Coronary artery (tissue), 2 donors: ENCODE measurements at regions not wholly inside any gene's neighbourhood (a gene's known extent, or its start where the extent isn't known, plus 50 kb on each side); places are given as distances from the start of the nearest gene placed in this dataset.

ENCODE experiments used
- DNase-seq: peaks from one replicate; pipeline ENCODE4 v3.0.0-alpha.2; 2017; ENCODE audit warnings: low spot score
- H3K27ac ChIP-seq, 2 donors: fragments of 200-600 bp; sonication (generic); one replicate each; pipeline ENCODE4 v1.5.1; 2016 to 2019
- H3K4me3 ChIP-seq: fragments of 200-600 bp; sonication (generic); 2 replicates; pipeline ENCODE4 v1.5.1; 2016; ENCODE audit warnings: mild to moderate bottlenecking, moderate library complexity
- CTCF ChIP-seq: fragments of 200-600 bp; sonication (generic); IDR thresholded peaks from one replicate; pipeline ENCODE4 v1.5.1; 2019; ENCODE audit warnings: antibody characterized with exemption

- DNase-seq: no peak
- H3K4me3 ChIP-seq: no peak overlapping the region
- no peak overlapping the region for H3K27ac ChIP-seq
- no peak for TF ChIP-seq CTCF
Observed at GRCh38 chr3:178482981-178483380, 53.3 kb upstream of the KCNMB2 start.

GRCh38 chr3:178483704-178484103 lies 52.5 kb upstream of the KCNMB2 start:
- no peak for DNase-seq
- H3K27ac ChIP-seq: no peak overlapping the region
- no peak for TF ChIP-seq CTCF
- no peak overlapping the region for H3K4me3 ChIP-seq

- Histone ChIP-seq H3K4me3 (no peak overlapping the region), H3K27ac (no peak overlapping the region)
- TF ChIP-seq CTCF: no peak
- DNase-seq: no peak
Observed at GRCh38 chr3:178485756-178486155, 50.5 kb upstream of the KCNMB2 start.
